GM23338 (cell line): ENCODE measurements at regions not wholly inside any gene's neighbourhood (a gene's known extent, or its start where the extent isn't known, plus 50 kb on each side); places are given as distances from the start of the nearest gene placed in this dataset.

Experiments used
- ATAC-seq: fragments of 200-7000 bp; cut with Tn5 transposase; 3 replicates; pipeline ENCODE4 v1.9.1; 2020
- DNase-seq: peaks from one replicate; pipeline ENCODE4 v3.0.0-alpha.2; 2015; ENCODE audit warnings: low spot score
- H2AFZ ChIP-seq: fragments of 200-600 bp; sonication (generic); 2 replicates; pipeline ENCODE4 v1.8.0; 2016; ENCODE audit warnings: antibody characterized with exemption, mild to moderate bottlenecking, moderate library complexity
- H3F3A ChIP-seq: fragments of 200-600 bp; sonication (generic); replicated peaks from 2 replicates; pipeline ENCODE4 v1.8.0; 2017; ENCODE audit warnings: antibody characterized with exemption, mixed run types, low read depth
- H3K27ac ChIP-seq: fragments of 200-600 bp; sonication (generic); 2 replicates; pipeline ENCODE4 v1.6.1; 2016; ENCODE audit warnings: low read depth
- H3K27me3 ChIP-seq: fragments of 200-600 bp; sonication (generic); 2 replicates; pipeline ENCODE4 v1.8.0; 2016; ENCODE audit warnings: mild to moderate bottlenecking, mixed run types, moderate library complexity; ENCODE audit not compliant: insufficient read depth
- H3K36me3 ChIP-seq: fragments of 200-600 bp; sonication (generic); 2 replicates; pipeline ENCODE4 v1.8.0; 2016; ENCODE audit warnings: mild to moderate bottlenecking; ENCODE audit not compliant: insufficient read depth
- H3K4me1 ChIP-seq: fragments of 200-600 bp; sonication (generic); 2 replicates; pipeline ENCODE4 v1.8.0; 2016; ENCODE audit warnings: mild to moderate bottlenecking, moderate library complexity; ENCODE audit not compliant: insufficient read depth
- H3K4me2 ChIP-seq: fragments of 200-600 bp; sonication (generic); 2 replicates; pipeline ENCODE4 v1.7.1; 2017; ENCODE audit warnings: mixed run types
- H3K4me3 ChIP-seq: fragments of 200-600 bp; sonication (generic); 2 replicates; pipeline ENCODE4 v1.6.1; 2016; ENCODE audit warnings: mixed run types
- H3K79me2 ChIP-seq: fragments of 200-600 bp; sonication (generic); replicated peaks from 2 replicates; pipeline ENCODE4 v1.8.0; 2017; ENCODE audit warnings: mild to moderate bottlenecking; ENCODE audit not compliant: insufficient read depth
- H3K9me2 ChIP-seq: fragments of 200-600 bp; sonication (generic); 2 replicates; pipeline ENCODE4 v1.8.0; 2017; ENCODE audit not compliant: insufficient read depth
- H4K20me1 ChIP-seq: fragments of 200-600 bp; sonication (generic); replicated peaks from 2 replicates; pipeline ENCODE4 v1.8.0; 2017; ENCODE audit warnings: mild to moderate bottlenecking; ENCODE audit not compliant: insufficient read depth
- H3K27ac Mint-ChIP-seq: 2 replicates; pipeline ENCODE4 v1.8.0; 2020; ENCODE audit warnings: inconsistent platforms, mild to moderate bottlenecking, moderate library complexity, mixed read lengths
- H3K27me3 Mint-ChIP-seq: 3 replicates; pipeline ENCODE4 v1.8.0; 2022; ENCODE audit warnings: low read depth, mild to moderate bottlenecking, moderate library complexity, mixed read lengths, inconsistent platforms; ENCODE audit not compliant: insufficient read depth, poor library complexity
- H3K36me3 Mint-ChIP-seq: 3 replicates; pipeline ENCODE4 v1.8.0; 2021; ENCODE audit warnings: low read depth, mild to moderate bottlenecking, inconsistent platforms, moderate library complexity, mixed read lengths
- H3K4me1 Mint-ChIP-seq: 3 replicates; pipeline ENCODE4 v1.8.0; 2020; ENCODE audit warnings: mild to moderate bottlenecking, inconsistent platforms, mixed read lengths
- H3K4me3 Mint-ChIP-seq: 3 replicates; pipeline ENCODE4 v1.8.0; 2021; ENCODE audit warnings: moderate library complexity, mild to moderate bottlenecking, inconsistent platforms, mixed read lengths
- H3K9me3 Mint-ChIP-seq: 3 replicates; pipeline ENCODE4 v1.8.0; 2020; ENCODE audit warnings: moderate library complexity, mild to moderate bottlenecking, inconsistent platforms, mixed read lengths
- CREB1 ChIP-seq: fragments of 250-450 bp; sonication (Bioruptor Pico); IDR thresholded peaks from 2 replicates; pipeline ENCODE4 v1.5.0; 2020; ENCODE audit warnings: low read depth, mild to moderate bottlenecking, moderate library complexity
- EZH2 ChIP-seq: fragments of 200-600 bp; sonication (generic); IDR thresholded peaks from one replicate; pipeline ENCODE4 v1.8.0; 2017; ENCODE audit warnings: antibody characterized with exemption, mild to moderate bottlenecking, low read depth; ENCODE audit not compliant: unreplicated experiment
- JUNB ChIP-seq: IDR thresholded peaks from one replicate; pipeline ENCODE4 v1.6.1; 2016; ENCODE audit warnings: antibody characterized with exemption; ENCODE audit not compliant: unreplicated experiment
- NANOG ChIP-seq: IDR thresholded peaks from 2 replicates; pipeline ENCODE4 v1.6.1; 2016; ENCODE audit warnings: antibody characterized with exemption, borderline replicate concordance
- POLR2AphosphoS5 ChIP-seq: IDR thresholded peaks from 2 replicates; pipeline ENCODE4 v1.6.1; 2016; ENCODE audit warnings: antibody characterized with exemption, low read depth
- REST ChIP-seq: IDR thresholded peaks from one replicate; pipeline ENCODE4 v1.6.1; 2018; ENCODE audit warnings: antibody characterized with exemption; ENCODE audit not compliant: unreplicated experiment
- STAT1 ChIP-seq: IDR thresholded peaks from one replicate; pipeline ENCODE4 v1.6.1; 2016; ENCODE audit warnings: antibody characterized with exemption; ENCODE audit not compliant: unreplicated experiment
- ZNF114 ChIP-seq: fragments of 250-450 bp; sonication (Bioruptor Pico); IDR thresholded peaks from 2 replicates; pipeline ENCODE4 v1.5.0; 2020; ENCODE audit warnings: mild to moderate bottlenecking, moderate library complexity
- ZNF331 ChIP-seq: fragments of 250-450 bp; sonication (Bioruptor Pico); IDR thresholded peaks from 2 replicates; pipeline ENCODE4 v1.5.0; 2020; ENCODE audit warnings: low read depth, mild to moderate bottlenecking, moderate library complexity
- ZNF462 ChIP-seq: fragments of 250-450 bp; sonication (Bioruptor Pico); IDR thresholded peaks from 2 replicates; pipeline ENCODE4 v1.5.0; 2020; ENCODE audit warnings: mild to moderate bottlenecking, moderate library complexity

- TF ChIP-seq ZNF462 (CRISPR knock-in tag) (no peak), NANOG (no peak), EZH2 (no peak), CREB1 (CRISPR knock-in tag) (no peak), ZNF114 (CRISPR knock-in tag) (no peak), JUNB (no peak), ZNF331 (no peak), POLR2AphosphoS5 (no peak), STAT1 (no peak)
Observed at GRCh38 chr3:3586336-3586735, 212.9 kb upstream of the LRRN1 start (continued).

GRCh38 chr3:3579658-3580057 lies 219.6 kb upstream of the LRRN1 start:
- no peak overlapping the region for H3K4me3 Mint-ChIP-seq
- TF ChIP-seq REST (no peak), CREB1 (CRISPR knock-in tag) (no peak)

More at GRCh38 chr3:3579658-3580057, 219.6 kb upstream of the LRRN1 start:
- Histone ChIP-seq H2AFZ (no peak overlapping the region), H3K4me2 (no peak overlapping the region), H3K27me3 (no peaks in the 10 kb centered on the region), H3F3A (no peaks in the 10 kb centered on the region), H3K27ac (no peak overlapping the region), H3K4me3 (no peak overlapping the region), H3K36me3 (no peaks in the 10 kb centered on the region), H3K79me2 (no peaks in the 10 kb centered on the region), H4K20me1 (no peaks in the 10 kb centered on the region), H3K4me1 (no peaks in the 10 kb centered on the region), H3K9me2 (no peaks in the 10 kb centered on the region)
- peaks cover 32% of the 10 kb centered on the region for H3K36me3 Mint-ChIP-seq
- peaks cover 4% of the 10 kb centered on the region for H3K27me3 Mint-ChIP-seq
- no peak for ATAC-seq
- no peaks in the 10 kb centered on the region for H3K4me1 Mint-ChIP-seq
- DNase-seq = no peak
- peaks cover 86% of the 10 kb centered on the region for H3K9me3 Mint-ChIP-seq
- H3K27ac Mint-ChIP-seq = no peak overlapping the region
